MCF 10A (cell line): ENCODE measurements at regions not wholly inside any gene's neighbourhood (a gene's known extent, or its start where the extent isn't known, plus 50 kb on each side); places are given as distances from the start of the nearest gene placed in this dataset.

Experiments used
- BruUV-seq: library from RNA; stranded (reverse); fragments of 400-500 nt; replicated peaks from 2 replicates; lab custom pipeline; 2021; lab: Mats Ljungman, UMichigan
- CTCF ChIA-PET: fragments of 300-600 bp; sonication (Branson Sonifier 250); formaldehyde crosslinking; extraction: SDS; loops from one replicate; lab custom pipeline; 2021; ENCODE audit warnings: antibody characterized with exemption, inconsistent platforms; lab: Yijun Ruan, JAX
- POLR2A ChIA-PET: fragments of 300-600, 350-650 bp; sonication (Branson Sonifier 250); formaldehyde crosslinking; extraction: SDS; loops from one replicate; lab custom pipeline; 2020; ENCODE audit warnings: antibody characterized with exemption, inconsistent platforms; lab: Yijun Ruan, JAX
- DNase-seq: peaks from one replicate; pipeline ENCODE4 v3.0.0-alpha.2; 2018; ENCODE audit not compliant: unreplicated experiment
- H3K27ac Mint-ChIP-seq: one replicate; pipeline ENCODE4 v1.8.0; 2022; ENCODE audit warnings: mild to moderate bottlenecking, low read depth, mixed read lengths; ENCODE audit not compliant: unreplicated experiment
- H3K27me3 Mint-ChIP-seq: one replicate; pipeline ENCODE4 v1.8.0; 2022; ENCODE audit warnings: mixed read lengths; ENCODE audit not compliant: insufficient read depth, unreplicated experiment
- H3K36me3 Mint-ChIP-seq: one replicate; pipeline ENCODE4 v1.8.0; 2022; ENCODE audit warnings: mild to moderate bottlenecking, moderate library complexity, mixed read lengths; ENCODE audit not compliant: insufficient read depth, unreplicated experiment
- H3K4me1 Mint-ChIP-seq: one replicate; pipeline ENCODE4 v1.8.0; 2022; ENCODE audit warnings: mixed read lengths; ENCODE audit not compliant: insufficient read depth, unreplicated experiment
- H3K4me3 Mint-ChIP-seq: one replicate; pipeline ENCODE4 v1.8.0; 2022; ENCODE audit warnings: mild to moderate bottlenecking, moderate library complexity, mixed read lengths; ENCODE audit not compliant: unreplicated experiment
- H3K9me3 Mint-ChIP-seq: one replicate; pipeline ENCODE4 v1.8.0; 2022; ENCODE audit warnings: mixed read lengths; ENCODE audit not compliant: unreplicated experiment
- CTCF ChIP-seq: fragments of 200-600 bp; IDR thresholded peaks from one replicate; pipeline ENCODE4 v1.8.0; 2022; ENCODE audit warnings: antibody characterized with exemption, mild to moderate bottlenecking; ENCODE audit not compliant: unreplicated experiment
- intact Hi-C: fragments of 100-400 bp; cut with micrococcal nuclease; formaldehyde crosslinking; loops from 2 replicates; pipeline ENCODE4 v1.14.1; 2022

- Mint-ChIP-seq H3K4me3 (no peak overlapping the region), H3K4me1 (no peaks in the 10 kb centered on the region), H3K9me3 (peaks cover 27% of the 10 kb centered on the region), H3K27ac (no peak overlapping the region), H3K27me3 (peaks cover 23% of the 10 kb centered on the region), H3K36me3 (no peaks in the 10 kb centered on the region)
- BruUV-seq, result no TSS peak
- intact Hi-C loops, result no loop called here
- no peak for DNase-seq
- no peak for TF ChIP-seq CTCF
- ChIA-PET POLR2A (interaction anchor here (0.6 to 0.7 kb wide), 2 partner anchors 904 to 925 kb away, joined by 3 to 4 read pairs; partner anchors contain the start of gene GABBR1), CTCF (no interaction called here)
These were observed 182.0 kb downstream of the GPX5 start for GRCh38 chr6:28707387-28708282.

GRCh38 chr6:28709478-28710349 lies 184.0 kb downstream of the GPX5 start:
- H3K27me3 Mint-ChIP-seq, result peaks cover 2% of the 10 kb centered on the region
- ChIA-PET POLR2A (no interaction called here), CTCF (interaction anchor here (0.5 to 0.6 kb wide), 3 partner anchors 41 to 229 kb away, joined by 3 to 4 read pairs (median 3); no protein-coding TSS in a partner anchor)
- peaks cover 7% of the 10 kb centered on the region for H3K36me3 Mint-ChIP-seq
- H3K27ac Mint-ChIP-seq, result no peak overlapping the region
- intact Hi-C loops, result no loop called here
- peak overlapping the region; percentile 58 for H3K4me3 Mint-ChIP-seq
- BruUV-seq, result no TSS peak
- no peak for TF ChIP-seq CTCF
- DNase-seq, result peak; percentile 32
- no peaks in the 10 kb centered on the region for H3K4me1 Mint-ChIP-seq
- H3K9me3 Mint-ChIP-seq, result peaks cover 27% of the 10 kb centered on the region

GRCh38 chr6:28710466-28711191 lies 184.9 kb downstream of the GPX5 start:
- ChIA-PET POLR2A (interaction anchor here (0.8 kb wide), 1 partner anchor 212 kb away, joined by 4 read pairs; no protein-coding TSS in a partner anchor), CTCF (interaction anchor here (0.5 to 1.5 kb wide), 4 partner anchors 40 to 1528 kb away, joined by 3 to 8 read pairs (median 4); no protein-coding TSS in a partner anchor)
- DNase-seq, result peak; percentile 59
- H3K27ac Mint-ChIP-seq, result no peak overlapping the region
- TSS peak; percentile 47 for BruUV-seq
- intact Hi-C loops, result no loop called here
- H3K27me3 Mint-ChIP-seq, result no peaks in the 10 kb centered on the region
- no peaks in the 10 kb centered on the region for H3K4me1 Mint-ChIP-seq
- TF ChIP-seq CTCF, result no peak
- peak overlapping the region; percentile 58 for H3K4me3 Mint-ChIP-seq
- H3K9me3 Mint-ChIP-seq, result peaks cover 27% of the 10 kb centered on the region
- peaks cover 7% of the 10 kb centered on the region for H3K36me3 Mint-ChIP-seq
